ENCODE measurements at regions not wholly inside any gene's neighbourhood (a gene's known extent, or its start where the extent isn't known, plus 50 kb on each side); places are given as distances from the start of the nearest gene placed in this dataset.

GRCh38 chr7:81209059-81209458 is 290.2 kb upstream of the SEMA3C start:
- H3K27ac ChIP-seq, result no peak overlapping the region
- peaks cover 11% of the 10 kb centered on the region for H3K4me1 ChIP-seq
- no peaks in the 10 kb centered on the region for H3K36me3 ChIP-seq
- TF ChIP-seq CTCF (IDR thresholded peaks at IDR 0.05) (no peak), POLR2A (IDR thresholded peaks at IDR 0.05) (no peak), POLR2AphosphoS5 (IDR thresholded peaks at IDR 0.05; ENCODE audit: insufficient read depth in 1 of 2, low read depth in 1 of 2) (no peak)
- no peak for DNase-seq (ENCODE audit: extremely low spot score in 2 of 2)
- H3K4me3 ChIP-seq, result no peak overlapping the region
- intact Hi-C loops (cut with DNase I), result no loop called here
- no peaks in the 10 kb centered on the region for H3K9me3 ChIP-seq
- H3K27me3 ChIP-seq, result no peaks in the 10 kb centered on the region

- no peaks in the 10 kb centered on the region for H3K27me3 ChIP-seq
- DNase-seq (ENCODE audit: extremely low spot score in 2 of 2), result no peak
- no peaks in the 10 kb centered on the region for H3K9me3 ChIP-seq
- H3K36me3 ChIP-seq, result no peaks in the 10 kb centered on the region
- TF ChIP-seq CTCF (IDR thresholded peaks at IDR 0.05) (no peak), POLR2A (IDR thresholded peaks at IDR 0.05) (no peak), POLR2AphosphoS5 (IDR thresholded peaks at IDR 0.05; ENCODE audit: insufficient read depth in 1 of 2, low read depth in 1 of 2) (no peak)
- H3K4me3 ChIP-seq, result no peak overlapping the region
- H3K27ac ChIP-seq, result no peak overlapping the region
- intact Hi-C loops (cut with DNase I), result no loop called here
- peaks cover 11% of the 10 kb centered on the region for H3K4me1 ChIP-seq
Measured at GRCh38 chr7:81207801-81208200, 288.9 kb upstream of the SEMA3C start.

- no peak for TF ChIP-seq CTCF (IDR thresholded peaks at IDR 0.05)
- no peak for TF ChIP-seq POLR2A (IDR thresholded peaks at IDR 0.05)
- TF ChIP-seq POLR2AphosphoS5 (IDR thresholded peaks at IDR 0.05; ENCODE audit: insufficient read depth in 1 of 2, low read depth in 1 of 2), result no peak
- intact Hi-C loops (cut with DNase I), result no loop called here
- no peaks in the 10 kb centered on the region for H3K27me3 ChIP-seq
- no peaks in the 10 kb centered on the region for H3K36me3 ChIP-seq
- DNase-seq (ENCODE audit: extremely low spot score in 2 of 2), result no peak
- no peak overlapping the region for H3K4me3 ChIP-seq
- peaks cover 8% of the 10 kb centered on the region for H3K4me1 ChIP-seq
- H3K27ac ChIP-seq, result no peak overlapping the region
- no peaks in the 10 kb centered on the region for H3K9me3 ChIP-seq
Measured at GRCh38 chr7:81206667-81207360, 288.0 kb upstream of the SEMA3C start.

- no peak for DNase-seq (ENCODE audit: extremely low spot score in 2 of 2)
- H3K4me3 ChIP-seq, result no peak overlapping the region
- no peaks in the 10 kb centered on the region for H3K36me3 ChIP-seq
- TF ChIP-seq POLR2AphosphoS5 (IDR thresholded peaks at IDR 0.05; ENCODE audit: insufficient read depth in 1 of 2, low read depth in 1 of 2) (no peak), CTCF (IDR thresholded peaks at IDR 0.05) (no peak)
- H3K27me3 ChIP-seq, result no peaks in the 10 kb centered on the region
- no peak overlapping the region for H3K27ac ChIP-seq
- intact Hi-C loops (cut with DNase I), result no loop called here
- peaks cover 2% of the 10 kb centered on the region for H3K4me1 ChIP-seq
- no peaks in the 10 kb centered on the region for H3K9me3 ChIP-seq
Measured at GRCh38 chr7:81206217-81206616, 287.4 kb upstream of the SEMA3C start.

- TF ChIP-seq POLR2A (IDR thresholded peaks at IDR 0.05) (no peak), CTCF (IDR thresholded peaks at IDR 0.05) (no peak), POLR2AphosphoS5 (IDR thresholded peaks at IDR 0.05; ENCODE audit: insufficient read depth in 1 of 2, low read depth in 1 of 2) (no peak)
- DNase-seq (ENCODE audit: extremely low spot score in 2 of 2), result no peak
- Histone ChIP-seq H3K36me3 (no peaks in the 10 kb centered on the region), H3K27ac (no peak overlapping the region), H3K4me3 (no peak overlapping the region), H3K27me3 (no peaks in the 10 kb centered on the region), H3K9me3 (no peaks in the 10 kb centered on the region), H3K4me1 (no peaks in the 10 kb centered on the region)
- intact Hi-C loops (cut with DNase I), result no loop called here
Measured at GRCh38 chr7:81201188-81201587, 282.3 kb upstream of the SEMA3C start.
